RWPE1 (cell line): ENCODE measurements at regions not wholly inside any gene's neighbourhood (a gene's known extent, or its start where the extent isn't known, plus 50 kb on each side); places are given as distances from the start of the nearest gene placed in this dataset.
"Not testable (repeated sequence)": the region's sequence is repeated elsewhere in the genome, so short reads cannot be mapped to it uniquely, and the experiment has no call there.

Experiments used
- CTCF ChIA-PET: fragments of 350-600 bp; sonication (Branson Sonifier 250); formaldehyde crosslinking; extraction: SDS; loops from one replicate; lab custom pipeline; 2021; lab: Yijun Ruan, JAX
- POLR2A ChIA-PET: fragments of 400-600 bp; formaldehyde crosslinking; extraction: SDS; loops from one replicate; lab custom pipeline; 2020; ENCODE audit warnings: antibody characterized with exemption; ENCODE audit not compliant: low non-redundant PET; lab: Yijun Ruan, JAX
- DNase-seq: peaks from one replicate; pipeline ENCODE4 v3.0.0; 2012; ENCODE audit warnings: low spot score
- H3K27ac ChIP-seq: fragments of 450-650 bp; 2 replicates; pipeline ENCODE4 v1.5.1; 2017
- TF ChIP-seq, protein P1 (sequence below): fragments of 450-650 bp; conservative IDR thresholded peaks from 2 replicates; pipeline ENCODE4 v1.5.1; 2017; ENCODE audit warnings: low read depth, mild to moderate bottlenecking

GRCh38 chr3:197459571-197459970, 96.2 kb downstream of the BDH1 start:
- POLR2A ChIA-PET, CTCF ChIA-PET, DNase-seq: not testable (repeated sequence)

GRCh38 chr3:197458906-197459470, 96.8 kb downstream of the BDH1 start:
- DNase-seq, result no peak
- POLR2A ChIA-PET, result no interaction called here
- TF ChIP-seq, protein P1, sequence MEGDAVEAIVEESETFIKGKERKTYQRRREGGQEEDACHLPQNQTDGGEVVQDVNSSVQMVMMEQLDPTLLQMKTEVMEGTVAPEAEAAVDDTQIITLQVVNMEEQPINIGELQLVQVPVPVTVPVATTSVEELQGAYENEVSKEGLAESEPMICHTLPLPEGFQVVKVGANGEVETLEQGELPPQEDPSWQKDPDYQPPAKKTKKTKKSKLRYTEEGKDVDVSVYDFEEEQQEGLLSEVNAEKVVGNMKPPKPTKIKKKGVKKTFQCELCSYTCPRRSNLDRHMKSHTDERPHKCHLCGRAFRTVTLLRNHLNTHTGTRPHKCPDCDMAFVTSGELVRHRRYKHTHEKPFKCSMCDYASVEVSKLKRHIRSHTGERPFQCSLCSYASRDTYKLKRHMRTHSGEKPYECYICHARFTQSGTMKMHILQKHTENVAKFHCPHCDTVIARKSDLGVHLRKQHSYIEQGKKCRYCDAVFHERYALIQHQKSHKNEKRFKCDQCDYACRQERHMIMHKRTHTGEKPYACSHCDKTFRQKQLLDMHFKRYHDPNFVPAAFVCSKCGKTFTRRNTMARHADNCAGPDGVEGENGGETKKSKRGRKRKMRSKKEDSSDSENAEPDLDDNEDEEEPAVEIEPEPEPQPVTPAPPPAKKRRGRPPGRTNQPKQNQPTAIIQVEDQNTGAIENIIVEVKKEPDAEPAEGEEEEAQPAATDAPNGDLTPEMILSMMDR, result no peak
- CTCF ChIA-PET, result interaction anchor here (0.6 kb wide), 2 partner anchors 92 to 202 kb away, joined by 3 read pairs; no protein-coding TSS in a partner anchor
- H3K27ac ChIP-seq, result peak overlapping the region; percentile 9; the same call in 1 of the 2 replicates

More at GRCh38 chr3:197459571-197459970, 96.2 kb downstream of the BDH1 start:
- H3K27ac ChIP-seq, result not testable (repeated sequence)

DNA sequence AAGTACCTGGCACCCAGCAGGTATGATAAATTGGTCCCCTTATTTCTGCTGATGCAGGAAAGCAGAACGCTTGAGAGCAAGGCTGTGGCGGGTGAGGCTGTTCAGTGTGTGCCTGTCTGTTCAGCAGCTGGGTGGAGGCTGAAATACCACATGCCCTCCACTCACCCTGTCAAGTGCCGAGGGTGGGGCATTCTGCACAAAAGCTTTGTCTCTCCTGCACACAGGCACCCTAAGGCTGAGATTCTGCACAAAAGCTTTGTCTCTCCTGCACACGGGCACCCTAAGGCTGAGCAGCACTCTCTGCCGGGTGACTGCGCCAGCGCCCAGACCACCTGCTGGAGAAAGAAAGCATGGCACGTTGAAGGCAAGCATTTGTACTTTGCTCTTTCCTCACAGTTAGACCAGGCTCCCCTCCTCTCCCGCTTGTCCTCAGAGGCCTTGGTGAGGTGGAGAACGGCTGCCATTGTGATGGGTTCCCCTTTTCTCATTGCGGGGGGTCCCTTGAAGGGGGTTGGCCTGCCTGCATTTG, 97.5 kb downstream of the BDH1 start:
- CTCF ChIA-PET, result no interaction called here
- POLR2A ChIA-PET, result no interaction called here
- no peak overlapping the region for H3K27ac ChIP-seq
- TF ChIP-seq, protein P1, result no peak
- no peak for DNase-seq

DNA sequence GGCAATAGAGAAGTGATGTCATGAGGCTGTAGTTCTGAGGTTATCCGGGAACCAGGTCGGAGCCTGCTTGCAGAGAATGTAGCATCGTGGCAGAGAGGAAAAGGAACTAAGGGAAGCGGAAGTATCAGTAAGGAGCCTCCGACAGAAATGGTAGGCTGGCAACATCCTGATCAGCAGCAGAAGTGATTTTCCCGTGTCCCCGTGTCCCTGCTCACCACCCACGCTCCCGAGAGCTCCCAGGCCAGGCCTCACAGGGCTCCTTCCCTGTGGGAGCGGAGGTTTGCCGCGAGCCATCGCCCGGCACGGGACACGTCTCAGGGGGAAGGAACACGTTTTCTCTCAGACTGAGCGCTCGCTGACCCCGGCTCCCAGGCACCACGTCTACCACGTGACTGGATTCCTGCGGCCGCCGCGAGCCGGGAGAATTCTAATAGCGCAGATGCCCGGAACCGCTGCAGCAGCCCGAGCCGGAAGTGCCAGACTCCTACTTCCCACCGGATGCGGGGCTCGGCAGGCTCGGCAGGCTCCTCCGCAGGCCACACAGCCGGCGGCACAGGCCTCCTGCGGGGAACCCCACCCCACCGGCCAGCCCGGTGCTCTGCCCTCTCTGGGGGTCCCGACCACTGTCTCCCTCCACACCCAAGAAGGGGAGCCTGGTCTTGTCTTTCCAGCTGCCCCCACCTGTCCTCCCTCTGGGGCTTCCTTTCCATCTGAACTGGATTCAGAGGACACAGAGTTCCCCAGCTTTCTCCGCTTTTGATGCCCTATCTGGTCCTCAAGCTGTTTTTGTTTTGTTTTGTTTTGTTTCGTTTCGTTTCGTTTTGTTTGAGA, 99.3 kb downstream of the BDH1 start:
- ChIA-PET CTCF (interaction anchor here (0.6 kb wide), 2 partner anchors 58 to 89 kb away, joined by 3 read pairs; no protein-coding TSS in a partner anchor), POLR2A (interaction anchor here (0.7 kb wide), 1 partner anchor 60 kb away, joined by 4 read pairs; no protein-coding TSS in a partner anchor)
- peak overlapping the region; percentile 68 for H3K27ac ChIP-seq
- peak; percentile 71 for DNase-seq
- TF ChIP-seq, protein P1, result no peak

DNA sequence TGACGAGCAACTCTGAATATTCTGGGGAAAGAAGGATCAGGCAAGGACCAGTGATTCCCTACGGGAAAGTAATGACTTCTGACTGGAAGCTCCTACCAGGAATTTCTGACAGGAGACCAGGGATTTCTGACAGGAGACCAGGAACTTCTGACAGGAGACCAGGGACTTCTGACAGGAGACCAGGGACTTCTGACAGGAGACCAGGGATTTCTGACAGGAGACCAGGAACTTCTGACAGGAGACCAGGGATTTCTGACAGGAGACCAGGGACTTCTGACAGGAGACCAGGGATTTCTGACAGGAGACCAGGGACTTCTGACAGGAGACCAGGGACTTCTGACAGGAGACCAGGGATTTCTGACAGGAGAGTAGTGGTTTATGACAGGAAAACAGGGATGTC, 100.9 kb downstream of the BDH1 start:
- CTCF ChIA-PET, result interaction anchor here (0.7 to 1.5 kb wide), 3 partner anchors 12 to 101 kb away, joined by 3 to 5 read pairs (median 4); no protein-coding TSS in a partner anchor
- H3K27ac ChIP-seq, DNase-seq, POLR2A ChIA-PET: not testable (repeated sequence)

DNA sequence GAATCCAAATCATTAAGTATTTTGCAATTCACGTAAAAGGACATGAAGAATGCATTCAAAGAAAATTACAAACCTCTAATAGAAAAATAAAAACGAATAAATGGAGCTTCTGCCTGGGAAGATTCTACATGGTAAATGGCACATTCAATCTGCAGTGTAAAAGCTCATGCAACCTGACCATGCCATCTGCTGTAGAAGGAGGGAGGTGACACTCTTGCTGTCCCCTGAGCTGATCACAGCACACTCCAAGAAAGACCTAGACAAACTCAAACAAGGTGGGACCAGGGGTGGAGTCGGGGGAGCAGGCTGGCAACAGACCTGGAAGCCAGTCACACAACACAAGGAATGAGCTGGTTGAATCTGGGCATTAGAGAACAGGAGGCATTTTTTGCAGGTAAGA, 101.8 kb downstream of the BDH1 start:
- POLR2A ChIA-PET, result interaction anchor here (0.6 kb wide), 2 partner anchors 87 to 376 kb away, joined by 3 to 4 read pairs; no protein-coding TSS in a partner anchor
- no peak for DNase-seq
- TF ChIP-seq, protein P1, result no peak
- no peak overlapping the region for H3K27ac ChIP-seq
- CTCF ChIA-PET, result interaction anchor here (0.7 to 1.6 kb wide), 10 partner anchors 13 to 232 kb away, joined by 3 to 11 read pairs (median 4); no protein-coding TSS in a partner anchor

DNA sequence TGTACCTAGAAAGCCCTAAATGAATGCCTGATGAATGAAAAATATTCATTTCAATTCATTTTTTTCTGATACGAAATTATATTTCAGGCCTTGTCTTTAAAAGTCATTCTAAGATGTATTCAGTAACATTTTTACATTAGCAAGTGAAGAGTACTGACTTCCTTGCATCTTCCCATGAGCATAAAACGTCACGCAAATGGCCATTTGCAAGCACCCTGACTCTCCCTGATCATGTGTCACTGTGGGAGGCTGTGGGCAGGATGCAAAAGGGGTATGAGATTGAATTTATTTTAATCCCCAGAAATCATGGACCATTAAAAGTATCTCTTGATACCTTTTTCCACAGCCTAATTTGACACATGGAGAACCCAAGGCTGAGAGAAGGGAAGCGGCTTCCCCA, 105.0 kb downstream of the BDH1 start:
- no peak for DNase-seq
- ChIA-PET POLR2A (no interaction called here), CTCF (no interaction called here)
- no peak overlapping the region for H3K27ac ChIP-seq
- TF ChIP-seq, protein P1, result no peak
